Tongue (tissue), 1 donor: ENCODE measurements at regions not wholly inside any gene's neighbourhood (a gene's known extent, or its start where the extent isn't known, plus 50 kb on each side); places are given as distances from the start of the nearest gene placed in this dataset.
"Not testable (repeated sequence)": the region's sequence is repeated elsewhere in the genome, so short reads cannot be mapped to it uniquely, and the experiment has no call there.

ENCODE experiments used
- DNase-seq: peaks from one replicate; pipeline ENCODE4 v3.0.0-alpha.2; 2015

DNA sequence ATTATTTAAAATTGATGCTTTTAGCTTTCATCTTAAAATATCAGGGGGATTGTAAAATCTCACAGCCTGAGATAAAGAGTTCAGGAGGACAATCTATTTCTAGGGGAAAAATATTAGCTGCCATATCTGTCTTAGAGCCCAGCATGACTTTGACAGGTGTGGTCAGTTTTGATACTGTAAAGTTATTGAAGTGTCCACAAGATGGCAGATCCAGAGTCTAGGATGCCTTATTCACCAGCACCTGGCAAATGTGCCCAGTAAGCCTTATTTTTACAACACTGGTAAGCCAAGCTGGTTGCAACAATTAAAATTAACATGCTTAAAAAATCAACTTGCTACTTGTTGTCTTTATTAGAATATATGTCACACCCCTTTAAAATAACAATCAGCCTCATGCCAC is 579.3 kb downstream of the SH2D4B start:
- no peak for DNase-seq

DNA sequence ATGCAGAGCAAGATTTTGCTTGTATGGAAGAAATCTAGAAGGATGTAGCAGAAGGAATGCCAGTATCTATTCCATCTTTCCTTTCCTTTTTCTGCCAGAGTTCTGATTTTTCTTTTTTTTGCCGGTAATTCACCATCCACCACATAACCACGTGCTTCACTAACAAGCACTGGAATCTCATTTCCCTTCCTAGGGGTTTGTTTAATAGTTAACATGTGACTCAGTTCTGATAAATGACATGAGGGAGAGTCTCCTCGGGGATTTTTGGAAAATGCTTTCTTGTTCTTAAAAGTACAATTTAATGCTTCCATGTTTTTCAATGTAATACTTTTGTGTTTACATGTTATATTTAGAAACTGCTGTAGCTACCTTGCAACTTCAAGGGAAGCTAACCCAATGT is 590.2 kb downstream of the SH2D4B start:
- no peak for DNase-seq

DNA sequence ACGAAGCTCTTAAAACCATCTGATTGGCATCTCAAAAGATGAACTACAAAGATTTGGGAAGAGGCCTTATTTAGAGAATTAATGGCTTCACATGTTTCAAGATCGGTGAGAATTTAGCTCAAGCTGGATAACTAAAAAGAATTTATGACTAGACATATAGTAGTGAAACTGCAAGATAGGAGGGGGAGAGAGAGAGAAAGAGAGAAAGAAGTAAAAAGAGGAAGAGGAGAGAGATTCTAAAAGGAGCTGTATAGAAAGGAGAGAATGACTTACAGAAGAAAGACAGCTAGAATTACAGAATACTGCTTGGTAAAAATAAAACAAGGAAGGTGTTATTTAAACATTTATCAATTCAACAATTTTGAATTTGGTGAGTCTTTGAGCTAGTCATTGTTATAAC is 592.3 kb downstream of the SH2D4B start:
- DNase-seq: no peak

DNA sequence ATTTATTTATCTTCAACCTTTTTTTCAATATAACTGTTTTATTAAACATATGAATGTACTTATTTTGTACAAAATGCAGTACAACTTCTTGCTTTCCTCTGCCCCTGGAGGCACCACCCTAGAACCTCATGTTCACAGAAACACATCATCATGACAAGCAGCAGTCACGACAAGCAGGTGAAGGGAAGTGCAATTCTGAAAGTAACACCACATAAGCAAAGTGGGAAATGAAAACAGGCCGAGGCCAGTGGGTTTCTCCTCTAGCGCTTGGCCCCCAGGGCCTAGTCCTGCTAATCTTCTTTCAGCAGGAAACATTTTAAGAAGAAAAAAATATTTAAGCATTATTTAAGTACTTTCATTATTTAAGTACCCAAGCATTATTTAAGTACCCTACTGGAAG is 598.1 kb downstream of the SH2D4B start:
- no peak for DNase-seq

DNA sequence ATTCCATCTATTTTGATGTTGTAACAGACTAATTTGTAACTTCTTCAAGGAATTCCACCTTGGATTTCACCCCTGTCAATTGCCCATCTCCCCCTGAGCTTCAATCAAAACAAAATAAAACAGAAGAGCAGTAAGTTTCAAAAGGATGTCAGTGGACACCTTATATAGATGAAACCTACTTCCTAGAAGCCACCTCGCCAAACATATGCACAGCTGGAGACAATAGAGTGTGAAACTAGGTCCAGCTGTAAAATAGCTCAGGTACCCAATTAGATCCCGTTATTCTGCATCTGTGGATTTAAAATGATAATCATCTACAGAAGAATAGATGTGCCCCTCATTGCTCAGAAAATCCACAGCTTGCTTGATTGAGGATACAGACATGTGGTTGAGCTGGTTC is 598.6 kb downstream of the SH2D4B start:
- peak; percentile 9 for DNase-seq

DNA sequence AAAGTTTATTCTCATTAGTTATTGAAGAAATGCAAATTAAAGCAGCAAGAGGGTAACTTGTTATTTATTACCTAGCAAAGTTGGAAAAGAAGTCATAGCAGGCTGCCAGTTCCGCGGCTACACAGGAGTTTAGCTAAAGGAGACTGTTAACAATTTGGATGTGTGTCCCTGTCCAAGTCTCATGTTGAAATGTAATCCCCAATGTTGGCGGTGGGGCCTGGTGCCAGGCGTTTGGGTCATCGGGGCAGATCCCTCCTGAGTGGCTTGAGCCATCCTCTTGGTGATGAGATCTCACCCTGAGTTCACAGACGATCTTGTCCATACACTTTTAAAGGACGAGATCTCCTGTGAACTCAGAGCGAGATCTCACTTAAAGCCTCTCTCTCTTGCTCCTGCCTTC is 608.3 kb downstream of the SH2D4B start:
- no peak for DNase-seq

DNA sequence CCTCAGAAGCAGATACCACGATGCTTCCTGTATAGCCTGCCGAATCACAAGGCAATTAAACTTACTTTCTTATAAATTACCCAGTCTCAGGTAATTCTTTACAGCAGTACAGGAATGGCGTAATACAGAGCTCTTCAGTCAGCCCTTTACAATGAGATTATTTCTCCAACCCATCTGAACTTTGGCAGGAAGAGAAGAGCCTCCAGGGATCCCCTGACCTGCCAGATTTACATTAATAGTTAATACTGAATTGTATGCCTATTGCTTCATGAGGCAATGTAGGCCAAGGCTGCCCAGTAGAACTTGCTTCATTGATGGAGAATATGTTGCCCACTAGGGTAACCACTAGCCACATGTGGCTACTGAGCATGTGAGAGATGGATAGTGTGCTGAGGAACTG is 608.7 kb downstream of the SH2D4B start:
- no peak for DNase-seq

DNA sequence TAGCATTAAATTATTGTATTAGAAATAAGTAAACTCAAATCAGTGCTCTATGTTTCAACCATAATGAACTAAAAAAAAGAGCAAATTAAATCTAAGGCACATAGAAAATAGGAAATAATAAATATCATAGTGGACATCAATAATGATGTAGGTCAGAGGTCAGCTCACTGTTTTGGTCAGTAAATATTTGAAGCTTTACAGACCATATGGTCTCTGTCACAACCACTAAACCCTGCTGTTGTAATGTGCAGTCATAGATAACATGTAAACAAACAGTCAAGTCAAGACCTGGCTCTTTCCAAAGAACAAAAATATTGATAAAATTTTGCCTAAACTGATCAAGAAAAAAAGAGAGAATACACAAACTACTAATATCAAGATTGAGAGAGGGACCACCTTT is 615.0 kb downstream of the SH2D4B start:
- no peak for DNase-seq

DNA sequence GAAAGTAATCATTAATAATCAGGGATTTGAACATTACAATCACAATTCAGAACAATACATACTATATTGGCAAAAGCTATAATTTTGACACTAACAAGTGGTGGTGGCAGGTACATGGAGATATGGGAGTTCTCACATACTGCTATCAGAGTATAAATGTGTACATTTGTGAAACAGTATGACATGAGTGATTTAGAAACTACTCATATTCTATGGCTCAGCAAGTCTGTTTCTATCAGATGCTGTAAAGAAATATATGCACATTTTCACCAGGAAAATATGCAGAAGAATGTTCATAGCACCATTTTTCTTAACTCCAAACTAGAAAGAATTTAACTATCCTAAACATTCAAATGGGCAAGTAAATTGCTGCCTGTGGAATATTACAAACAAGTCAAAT is 620.0 kb downstream of the SH2D4B start:
- DNase-seq: no peak

DNA sequence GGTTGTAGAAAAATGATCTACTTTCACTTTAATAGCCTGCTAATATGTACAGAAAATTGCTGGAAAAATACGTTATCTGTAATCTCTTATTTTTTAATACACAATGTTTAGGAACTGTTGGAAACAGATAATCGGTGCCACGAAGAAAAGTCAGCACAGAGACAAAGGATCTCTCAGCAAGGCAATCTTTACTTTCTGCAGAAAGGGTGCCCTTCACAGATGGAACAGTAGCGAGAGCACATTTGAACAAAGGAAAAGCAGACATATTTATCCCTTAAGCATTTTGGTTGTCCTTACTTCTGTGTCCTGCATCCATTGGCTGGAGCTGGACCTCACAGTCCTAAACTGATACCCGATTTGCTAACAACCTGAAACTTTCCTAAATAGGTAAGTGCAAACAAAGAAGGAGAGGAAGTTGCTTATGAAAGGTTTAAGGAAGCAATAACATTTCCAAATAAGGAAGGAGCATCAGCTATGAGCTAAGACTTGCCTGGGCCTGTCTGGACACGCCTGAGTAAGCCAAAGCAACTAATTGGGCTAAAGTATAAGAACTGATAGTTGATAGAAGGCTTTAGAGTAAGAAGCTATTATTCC is 640.0 kb downstream of the SH2D4B start:
- DNase-seq: no peak

DNA sequence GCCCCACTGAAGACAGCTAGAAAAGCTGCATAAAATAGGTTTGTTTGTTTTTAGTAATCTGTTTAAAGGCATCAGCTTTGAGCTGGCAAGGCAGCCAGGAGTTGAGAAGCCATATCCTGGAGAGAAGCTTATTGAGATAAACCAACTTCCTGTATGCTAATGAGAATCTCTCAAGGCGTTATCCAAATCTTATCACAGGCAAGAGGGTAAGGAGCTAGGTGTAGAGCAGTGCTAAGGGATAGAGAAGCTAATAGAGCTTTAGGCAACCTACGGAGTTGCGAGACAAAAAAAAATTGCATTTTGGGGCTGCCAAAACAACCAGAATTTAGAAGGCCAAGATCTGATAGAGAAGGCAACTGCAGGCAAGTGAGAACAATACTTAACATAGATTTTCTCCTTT is 641.6 kb downstream of the SH2D4B start:
- no peak for DNase-seq

DNA sequence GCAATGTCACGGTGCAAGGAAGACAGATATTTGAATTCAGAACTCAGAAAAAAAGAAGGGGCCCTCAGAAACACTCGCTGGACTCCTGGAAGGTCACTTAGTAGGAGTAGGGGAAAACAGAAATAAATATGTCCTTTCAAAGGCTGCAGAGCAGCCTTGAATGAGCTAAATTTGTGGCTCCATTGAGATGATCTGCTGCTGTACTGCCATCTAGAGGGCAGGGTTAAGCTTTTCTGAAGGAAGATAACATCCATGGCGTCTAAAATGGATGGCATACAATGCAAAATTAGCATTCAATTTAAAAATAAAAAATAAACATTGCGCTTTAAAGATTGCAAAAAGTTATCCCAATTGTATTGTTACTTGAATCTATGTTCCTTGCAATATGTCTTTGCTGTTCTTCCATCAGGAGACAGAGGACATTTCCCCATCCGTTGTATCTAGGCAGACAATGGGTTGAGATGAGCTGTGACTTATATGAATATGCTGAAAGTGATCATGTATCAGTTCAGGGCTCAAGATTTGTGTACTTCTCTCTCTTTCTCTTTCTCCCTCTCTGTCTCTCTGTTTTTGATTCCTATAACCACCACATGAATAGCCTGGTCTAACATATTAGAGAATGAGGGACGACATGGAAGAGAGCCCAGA is 642.2 kb downstream of the SH2D4B start:
- peak; percentile 12 for DNase-seq

DNA sequence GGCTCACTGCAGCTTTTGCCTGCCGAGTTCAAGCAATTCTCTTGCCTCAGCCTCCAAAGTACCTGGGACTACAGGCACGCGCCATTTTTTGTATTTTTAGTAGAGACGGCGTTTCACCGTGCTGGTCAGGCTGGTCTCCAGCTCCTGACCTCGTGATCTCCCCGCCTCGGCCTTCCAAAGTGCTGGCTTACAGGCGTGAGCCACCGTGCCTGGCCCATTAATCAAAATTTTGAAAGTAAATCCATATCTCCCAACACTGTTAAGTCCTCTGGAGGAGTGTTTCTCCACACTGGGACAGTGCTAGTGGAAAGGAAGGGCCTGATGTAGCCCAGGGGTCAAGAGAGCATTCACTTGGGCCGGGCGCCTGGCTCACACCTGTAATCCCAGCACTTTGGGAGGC is 644.6 kb downstream of the SH2D4B start:
- DNase-seq: no peak

DNA sequence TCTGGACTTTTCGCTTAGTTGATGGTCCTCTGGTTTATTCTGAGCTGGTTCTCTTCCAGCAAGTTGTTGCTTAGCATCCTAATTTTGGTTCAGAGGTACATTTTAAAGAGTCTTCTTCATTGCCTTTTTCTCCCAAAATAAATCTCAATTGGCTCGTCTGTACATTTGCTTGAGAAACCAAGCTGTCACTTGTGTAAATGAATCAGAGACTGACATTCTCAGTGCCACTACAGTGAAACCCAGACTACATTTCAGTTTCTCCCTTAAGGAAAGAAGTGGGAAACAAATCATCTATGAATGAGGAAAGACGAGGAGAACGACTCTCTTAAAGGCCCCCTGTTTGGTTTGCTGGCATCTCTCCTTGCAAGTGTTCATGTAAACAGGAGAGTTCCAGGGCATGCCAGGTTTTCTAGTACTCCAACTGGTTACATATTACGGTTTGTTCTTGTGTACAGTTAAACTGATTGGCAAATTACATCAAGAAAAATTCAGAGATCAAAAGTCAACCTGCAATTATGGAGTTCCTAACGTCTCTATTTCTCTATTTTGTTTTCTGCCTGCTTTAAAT is 654.6 kb downstream of the SH2D4B start:
- peak; percentile 1 for DNase-seq

DNA sequence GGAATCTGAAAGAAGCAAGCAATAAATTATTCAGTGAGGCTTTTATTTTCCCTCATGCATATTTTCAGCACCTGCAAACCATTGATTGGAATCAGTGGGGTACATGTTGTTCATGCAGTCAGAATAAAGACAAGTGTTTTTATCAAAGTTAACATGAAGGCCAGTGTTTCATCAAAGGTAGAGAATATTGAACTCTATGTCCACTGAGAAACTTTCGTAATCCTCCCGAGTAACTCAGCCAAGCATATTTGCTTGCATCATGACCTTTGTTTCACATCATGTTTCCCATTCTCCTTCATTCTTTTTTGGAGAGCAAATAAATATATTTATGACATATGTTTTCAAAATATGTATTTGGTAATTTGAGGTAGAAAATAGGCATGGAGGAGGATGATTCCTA is 663.1 kb downstream of the SH2D4B start:
- no peak for DNase-seq

DNA sequence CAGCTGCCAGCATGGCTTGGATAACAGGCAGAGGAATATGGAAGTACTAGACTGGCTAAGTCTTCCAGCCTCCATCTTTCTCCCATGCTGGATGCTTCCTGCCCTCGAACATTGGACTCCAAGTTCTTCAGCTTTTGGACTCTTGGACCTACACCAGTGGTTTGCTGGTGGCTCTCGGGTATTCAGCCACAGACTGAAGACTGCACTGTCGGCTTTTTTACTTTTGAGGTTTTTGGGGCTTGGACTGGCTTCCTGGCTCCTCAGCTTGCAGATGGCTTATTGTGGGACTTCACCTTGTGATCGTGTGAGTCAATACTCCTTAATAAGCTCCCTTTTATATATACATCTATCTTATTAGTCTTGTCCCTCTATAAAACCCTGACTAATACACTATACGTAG is 667.6 kb upstream of the NRG3 start:
- not testable (repeated sequence) for DNase-seq

DNA sequence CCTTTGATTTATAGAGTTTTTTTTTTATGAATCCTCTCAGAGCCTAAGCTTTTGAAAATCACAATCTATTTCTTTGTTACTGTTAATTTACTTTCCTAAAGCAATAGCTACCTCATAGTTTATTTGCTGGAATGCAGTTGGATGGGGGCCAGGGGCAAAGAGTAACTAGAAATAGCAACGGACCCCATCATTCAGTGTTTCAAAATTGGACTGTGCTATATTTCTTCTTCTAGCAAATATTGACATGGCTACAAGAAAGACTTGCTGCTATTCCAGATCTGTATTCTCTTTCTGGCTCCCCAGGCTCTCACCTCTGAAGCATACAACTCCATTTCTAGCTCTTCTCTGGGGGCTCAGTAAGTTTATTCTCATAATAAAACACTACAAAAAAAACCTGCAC is 661.6 kb upstream of the NRG3 start:
- DNase-seq: no peak

DNA sequence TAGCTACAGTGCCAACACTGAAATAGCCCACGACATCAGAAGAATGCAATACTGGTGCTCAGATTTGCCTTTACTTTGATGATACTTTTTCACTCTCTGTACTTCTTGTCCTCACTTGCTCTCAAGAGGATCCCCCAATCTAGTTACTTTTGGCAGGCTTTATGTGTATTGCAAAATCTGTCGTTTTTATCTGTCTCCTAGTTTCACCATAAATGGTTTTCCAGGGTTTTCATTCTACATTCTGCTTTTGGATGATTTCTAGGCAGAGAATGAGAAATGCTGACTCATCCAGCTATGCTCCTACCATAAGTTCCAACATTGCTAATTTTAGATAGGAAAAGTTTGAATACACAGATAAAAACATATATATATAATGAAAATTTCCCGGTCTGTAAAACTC is 659.5 kb upstream of the NRG3 start:
- no peak for DNase-seq

DNA sequence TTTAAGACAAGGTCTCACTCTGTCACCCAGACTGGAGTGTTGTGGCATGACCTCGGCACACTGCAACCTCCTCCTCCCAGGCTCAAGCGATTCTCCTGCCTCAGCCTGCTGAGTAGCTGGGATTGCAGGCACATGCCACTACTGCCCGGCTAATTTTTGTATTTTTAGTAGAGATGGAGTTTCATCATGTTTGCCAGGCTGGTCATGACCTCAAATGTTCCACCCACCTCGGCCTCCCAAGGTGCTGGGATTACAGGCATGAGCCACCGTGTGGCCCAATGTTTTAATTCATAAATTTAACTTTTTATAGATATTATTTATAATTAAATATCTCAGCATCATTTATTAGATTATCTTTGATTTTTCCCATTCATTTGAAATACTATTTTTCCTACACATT is 658.0 kb upstream of the NRG3 start:
- no peak for DNase-seq

DNA sequence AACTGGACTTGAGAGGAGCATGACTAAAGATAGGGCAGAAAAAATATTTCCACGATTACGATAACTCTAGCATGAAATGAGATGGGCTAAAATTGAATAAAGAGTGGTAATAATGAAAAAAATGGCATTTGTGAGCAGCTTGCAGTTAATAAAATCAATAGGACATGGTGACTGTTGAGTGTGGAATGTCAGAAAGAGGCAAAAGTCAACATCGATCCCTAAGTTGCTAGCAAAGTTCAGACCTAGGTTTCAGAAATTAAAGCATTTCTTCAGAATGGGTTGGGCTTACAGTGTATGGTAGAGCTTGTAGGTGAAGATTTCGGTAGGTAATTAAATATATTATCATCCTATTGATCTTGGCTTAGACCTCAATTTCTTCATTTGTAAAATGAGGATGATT is 656.7 kb upstream of the NRG3 start:
- no peak for DNase-seq

DNA sequence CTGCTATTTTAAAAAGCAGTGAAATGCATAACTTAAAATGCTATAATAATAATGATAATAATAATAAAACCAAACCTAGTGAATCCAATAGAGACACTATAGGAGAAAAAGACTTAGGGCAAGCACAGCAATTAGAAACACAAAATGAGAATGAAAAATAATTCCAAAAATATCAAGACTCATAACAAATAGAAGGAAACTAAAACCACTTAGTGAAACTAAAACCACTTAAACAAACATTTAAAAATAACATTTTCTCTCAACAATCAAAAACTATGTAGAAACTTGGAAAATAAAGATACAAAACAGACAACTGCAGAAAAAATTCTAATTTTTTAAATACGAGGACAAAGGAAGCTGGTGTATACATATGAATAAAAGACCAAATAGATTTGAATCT is 655.2 kb upstream of the NRG3 start:
- DNase-seq: no peak

DNA sequence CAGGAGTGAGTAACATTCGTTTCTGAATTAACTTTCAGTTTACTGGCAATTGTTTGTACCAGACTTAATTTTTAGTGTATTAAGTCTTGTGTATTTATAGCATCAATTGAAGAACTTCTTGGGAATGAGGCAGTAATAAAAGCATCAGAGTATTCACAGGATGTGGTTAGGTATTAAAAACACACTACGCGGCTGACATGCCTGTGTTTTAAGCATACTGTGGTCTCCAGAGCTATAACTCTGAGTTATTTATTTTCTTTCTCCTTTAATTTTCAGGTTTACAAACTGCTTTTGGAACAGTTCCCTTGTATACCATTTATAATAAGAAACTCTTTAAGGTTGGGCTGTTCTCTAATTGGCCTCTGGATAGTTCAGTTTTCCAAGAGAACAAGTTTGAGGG is 626.1 kb upstream of the NRG3 start:
- no peak for DNase-seq

DNA sequence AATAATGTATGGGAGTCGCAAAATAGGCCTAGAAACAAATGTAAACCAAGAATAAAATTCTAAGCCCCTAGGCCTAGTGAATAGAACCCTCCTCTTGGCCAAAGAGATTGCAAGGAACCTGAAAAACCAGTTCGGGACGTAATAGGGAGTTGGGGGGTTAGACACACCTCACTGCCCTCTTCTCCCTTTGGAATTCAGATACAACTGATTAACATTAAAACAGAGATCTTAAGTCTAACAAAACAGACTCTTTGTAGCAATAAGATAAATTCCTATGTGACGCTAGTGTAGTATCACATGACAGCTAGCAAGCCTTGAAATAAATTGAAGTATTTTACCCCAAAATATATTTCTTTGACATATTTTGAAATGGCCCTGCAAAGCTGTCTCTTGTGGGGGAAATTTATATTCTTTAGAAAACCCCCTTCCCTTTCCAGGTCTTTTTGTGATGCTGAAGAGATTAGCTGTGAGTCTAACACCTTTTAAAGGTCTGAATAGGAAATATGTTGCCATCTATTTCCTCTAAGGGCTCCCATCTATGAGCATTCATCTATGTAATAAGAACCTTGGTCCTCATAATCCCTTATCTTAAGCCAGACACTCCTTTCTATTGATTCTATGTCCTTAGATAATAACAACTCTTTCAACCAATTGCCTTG is 623.4 kb upstream of the NRG3 start:
- no peak for DNase-seq

DNA sequence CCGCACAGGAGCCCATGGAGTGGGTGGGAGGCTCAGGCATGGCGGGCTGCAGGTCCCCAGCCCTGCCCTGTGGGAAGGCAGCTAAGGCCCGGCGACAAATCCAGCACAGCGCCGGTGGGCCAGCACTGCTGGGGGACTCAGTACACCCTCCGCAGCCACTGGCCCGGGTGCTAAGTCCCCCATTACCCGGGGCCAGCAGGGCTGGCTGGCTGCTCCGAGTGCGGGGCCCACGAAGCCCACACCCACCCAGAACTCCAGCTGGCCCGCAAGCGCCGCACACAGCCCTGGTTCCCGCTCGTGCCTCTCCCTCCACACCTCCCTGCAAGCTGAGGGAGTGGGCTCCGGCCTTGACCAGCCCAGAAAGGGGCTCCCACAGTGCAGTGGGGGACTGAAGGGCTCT is 610.0 kb upstream of the NRG3 start:
- DNase-seq: not testable (repeated sequence)
